ENCODE measurements at regions not wholly inside any gene's neighbourhood (a gene's known extent, or its start where the extent isn't known, plus 50 kb on each side); places are given as distances from the start of the nearest gene placed in this dataset.

DNA sequence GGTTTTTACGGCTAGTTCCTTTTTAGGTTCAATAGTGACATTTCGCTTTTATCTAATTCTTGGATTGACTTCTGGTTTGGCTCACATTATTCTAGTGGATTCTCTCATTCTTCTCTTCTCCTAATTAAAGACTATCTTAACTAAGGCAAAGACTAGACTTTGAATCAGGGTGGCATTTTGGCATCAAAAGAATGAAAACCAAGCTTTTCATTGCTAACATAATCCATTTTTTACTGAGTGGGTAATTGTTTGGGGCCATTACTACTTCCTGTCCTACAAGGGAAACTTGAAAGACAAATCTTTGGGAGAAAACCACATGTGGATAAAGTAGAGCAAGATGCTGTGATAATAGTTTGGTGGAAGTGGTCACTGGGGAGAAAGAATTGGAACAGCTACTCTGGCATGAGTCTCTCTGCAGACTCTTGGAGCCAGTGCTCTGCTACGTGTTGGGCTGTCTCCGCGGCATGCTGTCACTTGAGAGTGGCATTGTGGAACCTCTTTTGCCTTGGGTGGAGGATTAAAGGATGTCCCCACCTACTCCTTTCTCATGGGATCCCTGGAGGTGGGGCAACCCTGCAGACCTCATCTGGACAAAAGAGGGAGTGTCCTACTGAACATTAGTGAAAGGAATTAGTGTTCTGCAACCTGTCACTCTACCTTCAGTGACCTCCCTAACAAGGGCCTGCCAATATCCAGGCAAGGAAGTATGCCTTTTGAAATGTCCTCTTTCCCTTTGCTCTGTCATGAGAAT lies 280.4 kb downstream of the PSAT1 start:
- TF ChIP-seq, protein P1, sequence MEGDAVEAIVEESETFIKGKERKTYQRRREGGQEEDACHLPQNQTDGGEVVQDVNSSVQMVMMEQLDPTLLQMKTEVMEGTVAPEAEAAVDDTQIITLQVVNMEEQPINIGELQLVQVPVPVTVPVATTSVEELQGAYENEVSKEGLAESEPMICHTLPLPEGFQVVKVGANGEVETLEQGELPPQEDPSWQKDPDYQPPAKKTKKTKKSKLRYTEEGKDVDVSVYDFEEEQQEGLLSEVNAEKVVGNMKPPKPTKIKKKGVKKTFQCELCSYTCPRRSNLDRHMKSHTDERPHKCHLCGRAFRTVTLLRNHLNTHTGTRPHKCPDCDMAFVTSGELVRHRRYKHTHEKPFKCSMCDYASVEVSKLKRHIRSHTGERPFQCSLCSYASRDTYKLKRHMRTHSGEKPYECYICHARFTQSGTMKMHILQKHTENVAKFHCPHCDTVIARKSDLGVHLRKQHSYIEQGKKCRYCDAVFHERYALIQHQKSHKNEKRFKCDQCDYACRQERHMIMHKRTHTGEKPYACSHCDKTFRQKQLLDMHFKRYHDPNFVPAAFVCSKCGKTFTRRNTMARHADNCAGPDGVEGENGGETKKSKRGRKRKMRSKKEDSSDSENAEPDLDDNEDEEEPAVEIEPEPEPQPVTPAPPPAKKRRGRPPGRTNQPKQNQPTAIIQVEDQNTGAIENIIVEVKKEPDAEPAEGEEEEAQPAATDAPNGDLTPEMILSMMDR (IDR thresholded peaks at IDR 0.05; ENCODE audit: insufficient read depth, low read length, poor library complexity, severe bottlenecking): no peak
- no peak for TF ChIP-seq EZH2phosphoT487 (conservative IDR thresholded peaks at IDR 0.05; ENCODE audit: low read length)
- Histone ChIP-seq H3K4me3 (ENCODE audit: insufficient read depth, low read length, poor library complexity, severe bottlenecking) (no peak overlapping the region), H3K79me2 (ENCODE audit: insufficient read depth, low read length) (no peaks in the 10 kb centered on the region), H3K4me2 (ENCODE audit: low read depth, low read length, poor library complexity, severe bottlenecking) (no peak overlapping the region), H3K9ac (ENCODE audit: low read length) (no peak overlapping the region), H3K9me3 (ENCODE audit: insufficient read depth, low read length) (no peaks in the 10 kb centered on the region), H3K36me3 (ENCODE audit: low read length) (no peaks in the 10 kb centered on the region), H2AFZ (ENCODE audit: low read depth, low read length, severe bottlenecking) (no peak overlapping the region), H4K20me1 (ENCODE audit: low read depth, low read length) (no peaks in the 10 kb centered on the region), H3F3A (ENCODE audit: insufficient read depth) (no peaks in the 10 kb centered on the region), H3K27me3 (ENCODE audit: low read length) (no peaks in the 10 kb centered on the region), H3K9me2 (replicated peaks; ENCODE audit: insufficient read depth, low read length) (no peaks in the 10 kb centered on the region), H3K27ac (ENCODE audit: low read depth, low read length) (no peak overlapping the region)

DNA sequence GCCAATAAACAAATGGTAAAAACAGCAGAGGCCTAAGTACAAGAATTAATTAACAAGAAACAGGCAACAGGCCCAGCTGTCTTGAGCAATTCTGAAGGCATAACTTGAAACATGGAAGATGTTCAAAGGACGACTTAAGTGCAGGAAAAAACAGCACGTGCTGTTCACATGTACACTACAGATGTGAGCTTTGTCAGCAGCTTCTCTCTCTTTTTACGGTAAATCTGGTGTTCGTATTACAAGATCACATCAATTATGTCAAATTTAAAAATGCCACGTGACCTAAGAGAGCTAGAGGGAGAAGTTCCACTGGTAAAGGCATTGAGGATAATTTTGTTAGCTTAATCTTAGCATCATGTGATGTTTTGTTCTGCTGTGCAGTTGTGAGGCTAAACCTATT lies 281.1 kb downstream of the PSAT1 start:
- no peak overlapping the region for H3K4me3 ChIP-seq (ENCODE audit: insufficient read depth, low read length, poor library complexity, severe bottlenecking)
- H3K79me2 ChIP-seq (ENCODE audit: insufficient read depth, low read length): no peaks in the 10 kb centered on the region
- H2AFZ ChIP-seq (ENCODE audit: low read depth, low read length, severe bottlenecking): no peak overlapping the region
- no peaks in the 10 kb centered on the region for H3K27me3 ChIP-seq (ENCODE audit: low read length)
- no peaks in the 10 kb centered on the region for H3K36me3 ChIP-seq (ENCODE audit: low read length)
- no peaks in the 10 kb centered on the region for H3K9me2 ChIP-seq (replicated peaks; ENCODE audit: insufficient read depth, low read length)
- H4K20me1 ChIP-seq (ENCODE audit: low read depth, low read length): no peaks in the 10 kb centered on the region
- no peaks in the 10 kb centered on the region for H3K9me3 ChIP-seq (ENCODE audit: insufficient read depth, low read length)
- TF ChIP-seq, protein P1 (IDR thresholded peaks at IDR 0.05; ENCODE audit: insufficient read depth, low read length, poor library complexity, severe bottlenecking): no peak
- no peak for TF ChIP-seq EZH2phosphoT487 (conservative IDR thresholded peaks at IDR 0.05; ENCODE audit: low read length)
- no peak overlapping the region for H3K9ac ChIP-seq (ENCODE audit: low read length)
- H3K4me2 ChIP-seq (ENCODE audit: low read depth, low read length, poor library complexity, severe bottlenecking): no peak overlapping the region
- H3K27ac ChIP-seq (ENCODE audit: low read depth, low read length): no peak overlapping the region
- H3F3A ChIP-seq (ENCODE audit: insufficient read depth): no peaks in the 10 kb centered on the region

DNA sequence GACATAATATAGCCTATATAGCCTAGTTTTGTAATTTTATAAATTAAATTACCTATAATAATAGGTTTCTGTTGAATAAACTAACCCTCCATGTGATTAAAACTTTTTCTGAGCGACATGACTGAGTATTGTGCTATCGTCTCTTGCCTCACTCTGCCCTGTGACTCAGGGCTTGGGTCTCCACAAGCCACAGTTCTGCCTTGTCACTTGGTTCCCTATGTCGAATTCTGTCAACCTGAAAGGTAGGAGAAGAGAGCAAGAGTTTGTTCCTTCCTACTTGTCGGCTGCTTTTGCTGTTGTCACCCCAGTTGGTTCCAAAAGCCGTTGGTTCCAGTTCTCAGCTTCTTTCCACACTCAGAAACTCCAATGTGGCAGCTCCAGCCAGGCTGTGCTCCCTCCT lies 285.9 kb downstream of the PSAT1 start:
- no peak overlapping the region for H3K4me2 ChIP-seq (ENCODE audit: low read depth, low read length, poor library complexity, severe bottlenecking)
- TF ChIP-seq, protein P1 (IDR thresholded peaks at IDR 0.05; ENCODE audit: insufficient read depth, low read length, poor library complexity, severe bottlenecking): no peak
- TF ChIP-seq EZH2phosphoT487 (conservative IDR thresholded peaks at IDR 0.05; ENCODE audit: low read length): no peak
- H3F3A ChIP-seq (ENCODE audit: insufficient read depth): no peaks in the 10 kb centered on the region
- H4K20me1 ChIP-seq (ENCODE audit: low read depth, low read length): no peaks in the 10 kb centered on the region
- no peaks in the 10 kb centered on the region for H3K9me2 ChIP-seq (replicated peaks; ENCODE audit: insufficient read depth, low read length)
- H3K9me3 ChIP-seq (ENCODE audit: insufficient read depth, low read length): no peaks in the 10 kb centered on the region
- no peaks in the 10 kb centered on the region for H3K36me3 ChIP-seq (ENCODE audit: low read length)
- no peak overlapping the region for H3K4me3 ChIP-seq (ENCODE audit: insufficient read depth, low read length, poor library complexity, severe bottlenecking)
- H3K27me3 ChIP-seq (ENCODE audit: low read length): no peaks in the 10 kb centered on the region
- H3K9ac ChIP-seq (ENCODE audit: low read length): no peak overlapping the region
- no peaks in the 10 kb centered on the region for H3K79me2 ChIP-seq (ENCODE audit: insufficient read depth, low read length)
- no peak overlapping the region for H3K27ac ChIP-seq (ENCODE audit: low read depth, low read length)
- H2AFZ ChIP-seq (ENCODE audit: low read depth, low read length, severe bottlenecking): no peak overlapping the region
